HG02642 (cell line): ENCODE measurements at regions not wholly inside any gene's neighbourhood (a gene's known extent, or its start where the extent isn't known, plus 50 kb on each side); places are given as distances from the start of the nearest gene placed in this dataset.
A peak's percentile ranks its signal among the peaks of the same experiment; 100 is the strongest.
"Not testable (repeated sequence)": the region's sequence is repeated elsewhere in the genome, so short reads cannot be mapped to it uniquely, and the experiment has no call there.

Experiments
- ATAC-seq: cut with Tn5 transposase; IDR thresholded peaks from one replicate; pipeline ENCODE4 v1.9.1; 2021; ENCODE audit warnings: mild to moderate bottlenecking; ENCODE audit not compliant: unreplicated experiment, poor library complexity

GRCh38 chr6:116982401-116982800, 105.4 kb downstream of the RFX6 start:
- no peak for ATAC-seq

- ATAC-seq = no peak
Observed at GRCh38 chr6:116983375-116983774, 106.3 kb downstream of the RFX6 start.

GRCh38 chr6:116986819-116987218, 109.8 kb downstream of the RFX6 start:
- no peak for ATAC-seq

GRCh38 chr6:116990679-116991078, 113.6 kb downstream of the RFX6 start:
- ATAC-seq = no peak

GRCh38 chr6:116992546-116992945, 115.5 kb downstream of the RFX6 start:
- no peak for ATAC-seq

GRCh38 chr6:116994447-116994846, 117.4 kb downstream of the RFX6 start:
- ATAC-seq = no peak

- no peak for ATAC-seq
Observed at GRCh38 chr6:116996842-116997241, 119.8 kb downstream of the RFX6 start.

- ATAC-seq = no peak
Observed at GRCh38 chr6:116997496-116997895, 120.5 kb downstream of the RFX6 start.

GRCh38 chr6:117007659-117008058, 130.6 kb downstream of the RFX6 start:
- no peak for ATAC-seq

- ATAC-seq = peak; percentile 46
Observed at GRCh38 chr6:117008618-117009017, 131.6 kb downstream of the RFX6 start.

GRCh38 chr6:117014641-117015473, 137.8 kb downstream of the RFX6 start:
- not testable (repeated sequence) for ATAC-seq

- not testable (repeated sequence) for ATAC-seq
Observed at GRCh38 chr6:117015474-117015804, 138.4 kb downstream of the RFX6 start.

GRCh38 chr6:117018771-117019170, 141.7 kb downstream of the RFX6 start:
- ATAC-seq = no peak

GRCh38 chr6:117022774-117023173, 145.7 kb downstream of the RFX6 start:
- ATAC-seq = no peak

GRCh38 chr6:117025310-117025709, 148.3 kb downstream of the RFX6 start:
- ATAC-seq = no peak

- no peak for ATAC-seq
Observed at GRCh38 chr6:117028256-117028655, 151.2 kb downstream of the RFX6 start.

- ATAC-seq = no peak
Observed at GRCh38 chr6:117034547-117034946, 157.5 kb downstream of the RFX6 start.

- ATAC-seq = no peak
Observed at GRCh38 chr6:117034971-117035370, 157.9 kb downstream of the RFX6 start.

- ATAC-seq = no peak
Observed at GRCh38 chr6:117050301-117050700, 173.3 kb downstream of the RFX6 start.

GRCh38 chr6:117072134-117072533, 193.2 kb upstream of the VGLL2 start:
- no peak for ATAC-seq

- no peak for ATAC-seq
Observed at GRCh38 chr6:117072781-117073180, 192.6 kb upstream of the VGLL2 start.

- no peak for ATAC-seq
Observed at GRCh38 chr6:117074672-117075071, 190.7 kb upstream of the VGLL2 start.
